Activated naive CD8-positive, alpha-beta T cell treated with anti-CD3 and anti-CD28 coated beads, Interleukin-2, amount 10 ng/mL, durations not matched to agents 7 days and 5 days (primary cell): ENCODE measurements at regions not wholly inside any gene's neighbourhood (a gene's known extent, or its start where the extent isn't known, plus 50 kb on each side); places are given as distances from the start of the nearest gene placed in this dataset.

Source experiments
- ATAC-seq: fragments of 150-1000 bp; cut with Tn5 transposase; one replicate; pipeline ENCODE4 v1.10.0; 2021; ENCODE audit warnings: low read depth, moderate library complexity
- POLR2A ChIA-PET: fragments of 350-600 bp; sonication (Branson Sonifier 250); formaldehyde crosslinking; loops from one replicate; lab custom pipeline; 2021; ENCODE audit warnings: antibody characterized with exemption; lab: Charles Lee
- DNase-seq: peaks from one replicate; pipeline ENCODE4 v3.0.0; 2021
- H3K27ac Mint-ChIP-seq: one replicate; pipeline ENCODE4 v1.8.0; 2022; ENCODE audit warnings: mild to moderate bottlenecking, mixed read lengths
- H3K27me3 Mint-ChIP-seq: one replicate; pipeline ENCODE4 v1.8.0; 2022; ENCODE audit warnings: mild to moderate bottlenecking, moderate library complexity, mixed read lengths
- H3K36me3 Mint-ChIP-seq: one replicate; pipeline ENCODE4 v1.8.0; 2021; ENCODE audit warnings: mild to moderate bottlenecking, mixed read lengths
- H3K4me1 Mint-ChIP-seq: one replicate; pipeline ENCODE4 v1.8.0; 2021; ENCODE audit warnings: mixed read lengths
- H3K4me3 Mint-ChIP-seq: one replicate; pipeline ENCODE4 v1.8.0; 2022; ENCODE audit warnings: mild to moderate bottlenecking, moderate library complexity, mixed read lengths
- H3K9me3 Mint-ChIP-seq: one replicate; pipeline ENCODE4 v1.8.0; 2021; ENCODE audit warnings: mixed read lengths

DNA sequence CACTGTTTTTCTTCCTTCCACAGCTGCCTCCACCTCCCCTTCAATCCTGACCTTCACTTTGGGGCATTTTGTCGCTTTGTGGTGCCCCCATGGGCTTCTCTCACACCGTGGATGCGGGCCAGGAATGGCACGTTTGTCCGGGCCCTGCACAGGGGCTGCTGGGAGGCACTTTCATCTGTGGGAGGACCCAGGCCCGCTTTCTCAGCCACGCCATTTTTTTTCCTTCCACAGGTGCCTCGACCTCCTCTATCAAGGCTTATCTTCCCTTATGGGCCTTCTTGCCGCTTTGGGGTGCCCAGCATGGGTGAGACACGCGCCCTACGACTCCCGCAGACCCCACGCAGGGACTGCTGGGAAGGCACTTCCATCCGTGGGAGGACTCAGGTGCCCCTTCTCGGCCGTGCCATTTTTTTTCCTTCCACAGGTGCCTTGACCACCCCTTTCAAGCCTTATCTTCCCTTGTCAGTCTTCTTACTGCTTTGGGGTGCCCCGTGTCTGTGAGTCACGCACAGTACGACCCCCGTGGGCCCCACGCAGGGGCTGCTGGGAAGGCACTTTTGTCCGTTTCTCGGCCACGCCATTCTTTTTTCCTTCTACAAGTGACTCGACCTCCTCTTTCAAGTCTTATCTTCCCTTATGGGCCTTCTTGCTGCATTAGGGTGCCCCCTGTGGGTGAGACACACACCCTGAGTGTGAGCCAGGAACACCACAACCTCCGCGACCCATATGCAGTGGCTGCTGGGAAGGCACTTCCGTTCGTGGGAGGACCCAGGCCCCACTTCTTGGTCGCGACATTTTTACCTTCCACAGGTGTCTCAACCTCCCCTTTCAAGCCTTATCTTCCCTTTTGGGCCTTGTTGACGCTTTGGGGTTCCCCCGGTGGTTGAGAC, 270.7 kb downstream of the ALG10 start:
- Mint-ChIP-seq H3K4me1 (no peaks in the 10 kb centered on the region), H3K9me3 (peaks cover 10% of the 10 kb centered on the region), H3K27ac (no peak overlapping the region), H3K36me3 (no peaks in the 10 kb centered on the region), H3K4me3 (no peak overlapping the region), H3K27me3 (no peaks in the 10 kb centered on the region)
- POLR2A ChIA-PET, result no interaction called here
- DNase-seq (peak; percentile 7), ATAC-seq (no peak)

DNA sequence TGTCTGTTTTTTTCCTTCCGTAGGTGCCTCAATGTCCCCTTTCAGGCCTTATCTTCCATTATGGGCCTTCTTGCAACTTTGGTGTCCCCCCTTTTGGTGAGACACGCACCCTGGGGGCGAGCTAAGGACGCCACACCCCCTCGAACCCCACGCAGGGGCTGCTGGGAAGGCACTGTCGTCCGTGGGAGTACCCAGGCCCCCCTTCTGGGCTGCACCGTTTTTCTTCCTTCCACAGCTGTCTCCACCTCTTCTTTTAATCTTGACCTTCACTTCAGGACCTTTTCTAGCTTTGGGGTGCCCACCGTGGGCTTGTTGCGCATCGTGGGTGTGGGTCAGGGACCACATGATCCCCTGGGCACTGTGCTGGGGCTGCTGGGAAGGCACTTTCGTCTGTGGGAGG, 271.8 kb downstream of the ALG10 start:
- H3K4me3 Mint-ChIP-seq, result no peak overlapping the region
- no peak overlapping the region for H3K27ac Mint-ChIP-seq

DNA sequence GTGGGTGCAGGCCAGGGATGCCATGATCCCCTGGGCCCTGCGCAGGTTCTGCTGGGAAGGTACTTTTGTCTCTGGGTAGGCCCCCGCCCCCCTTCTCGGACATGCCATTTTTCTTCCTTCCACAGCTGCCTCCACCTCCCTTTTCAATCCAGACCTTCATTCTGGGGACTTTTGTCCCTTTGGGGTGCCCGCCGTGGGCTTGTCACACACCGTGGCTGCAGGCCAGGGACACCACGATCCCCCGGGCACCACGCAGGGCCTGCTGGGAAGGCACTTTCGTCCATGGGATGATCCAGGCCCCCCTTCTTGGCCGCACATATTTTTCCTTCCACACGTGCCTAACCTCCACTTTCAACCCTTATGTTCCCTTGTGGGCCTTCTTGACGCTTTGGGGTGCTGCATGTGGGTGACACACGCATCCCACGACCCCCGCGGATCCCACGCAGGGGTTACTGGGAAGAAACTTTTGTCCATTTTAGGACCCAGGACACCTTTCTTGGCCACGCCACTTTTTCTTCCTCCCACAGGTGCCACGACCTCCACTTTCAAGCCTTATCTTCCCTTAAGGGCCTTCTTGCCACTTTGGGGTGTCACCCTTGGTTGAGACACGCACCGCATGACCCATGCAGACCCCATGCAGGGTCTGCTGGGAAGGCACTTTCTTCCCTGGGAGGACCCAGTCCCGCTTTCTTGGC, 272.5 kb downstream of the ALG10 start:
- POLR2A ChIA-PET, result no interaction called here
- H3K4me1 Mint-ChIP-seq, result no peaks in the 10 kb centered on the region
- ATAC-seq, result no peak
- H3K27me3 Mint-ChIP-seq, result no peaks in the 10 kb centered on the region
- H3K9me3 Mint-ChIP-seq, result peaks cover 17% of the 10 kb centered on the region
- no peak overlapping the region for H3K27ac Mint-ChIP-seq
- no peak overlapping the region for H3K4me3 Mint-ChIP-seq
- peak; percentile 2 for DNase-seq
- no peaks in the 10 kb centered on the region for H3K36me3 Mint-ChIP-seq

More for the DNA sequence above, 271.8 kb downstream of the ALG10 start:
- no peaks in the 10 kb centered on the region for H3K36me3 Mint-ChIP-seq
- DNase-seq, result peak; percentile 1
- POLR2A ChIA-PET, result no interaction called here
- H3K27me3 Mint-ChIP-seq, result no peaks in the 10 kb centered on the region
- ATAC-seq, result no peak
- H3K4me1 Mint-ChIP-seq, result no peaks in the 10 kb centered on the region
- peaks cover 14% of the 10 kb centered on the region for H3K9me3 Mint-ChIP-seq

DNA sequence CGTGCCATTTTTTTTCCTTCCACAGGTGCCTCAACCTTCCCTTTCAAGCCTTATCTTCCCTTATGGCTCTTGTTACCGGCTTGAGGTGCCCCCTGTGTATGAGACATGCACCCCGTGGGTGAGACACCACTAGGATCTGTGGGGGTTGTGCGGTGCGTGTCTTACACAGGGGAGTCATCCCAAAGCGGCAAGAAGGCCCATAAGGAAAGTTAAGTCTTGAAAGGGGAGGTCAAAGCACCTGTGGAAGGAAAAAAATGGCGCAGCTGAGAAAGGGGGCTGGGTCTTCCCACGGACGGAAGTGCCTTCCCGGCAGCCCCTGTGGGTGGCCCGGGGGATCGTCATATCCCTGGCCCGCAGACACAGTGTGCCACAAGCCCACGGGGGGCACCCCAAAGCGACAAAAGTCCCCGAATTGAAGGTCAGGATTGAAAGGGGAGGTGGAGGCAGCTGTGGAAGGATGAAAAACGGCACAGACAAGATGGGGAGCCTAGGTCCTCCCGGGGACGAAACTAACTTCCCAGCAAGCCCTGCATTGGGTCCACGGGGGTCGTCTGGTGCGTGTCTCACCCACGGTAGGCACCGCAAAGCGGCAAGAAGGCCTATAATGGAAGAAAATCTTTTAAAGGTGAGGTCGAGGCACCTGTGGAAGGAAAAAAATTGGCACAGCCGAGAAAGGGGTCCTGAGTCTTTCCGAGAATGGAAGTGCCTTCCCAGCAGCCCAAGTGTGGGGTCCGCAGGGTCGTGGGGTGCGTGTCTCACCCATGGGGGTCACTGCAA, 273.3 kb downstream of the ALG10 start:
- Mint-ChIP-seq H3K9me3 (peaks cover 20% of the 10 kb centered on the region), H3K27me3 (no peaks in the 10 kb centered on the region), H3K27ac (no peak overlapping the region), H3K4me1 (no peaks in the 10 kb centered on the region), H3K4me3 (no peak overlapping the region), H3K36me3 (no peaks in the 10 kb centered on the region)
- POLR2A ChIA-PET, result no interaction called here
- peak; percentile 5 for DNase-seq
- no peak for ATAC-seq

DNA sequence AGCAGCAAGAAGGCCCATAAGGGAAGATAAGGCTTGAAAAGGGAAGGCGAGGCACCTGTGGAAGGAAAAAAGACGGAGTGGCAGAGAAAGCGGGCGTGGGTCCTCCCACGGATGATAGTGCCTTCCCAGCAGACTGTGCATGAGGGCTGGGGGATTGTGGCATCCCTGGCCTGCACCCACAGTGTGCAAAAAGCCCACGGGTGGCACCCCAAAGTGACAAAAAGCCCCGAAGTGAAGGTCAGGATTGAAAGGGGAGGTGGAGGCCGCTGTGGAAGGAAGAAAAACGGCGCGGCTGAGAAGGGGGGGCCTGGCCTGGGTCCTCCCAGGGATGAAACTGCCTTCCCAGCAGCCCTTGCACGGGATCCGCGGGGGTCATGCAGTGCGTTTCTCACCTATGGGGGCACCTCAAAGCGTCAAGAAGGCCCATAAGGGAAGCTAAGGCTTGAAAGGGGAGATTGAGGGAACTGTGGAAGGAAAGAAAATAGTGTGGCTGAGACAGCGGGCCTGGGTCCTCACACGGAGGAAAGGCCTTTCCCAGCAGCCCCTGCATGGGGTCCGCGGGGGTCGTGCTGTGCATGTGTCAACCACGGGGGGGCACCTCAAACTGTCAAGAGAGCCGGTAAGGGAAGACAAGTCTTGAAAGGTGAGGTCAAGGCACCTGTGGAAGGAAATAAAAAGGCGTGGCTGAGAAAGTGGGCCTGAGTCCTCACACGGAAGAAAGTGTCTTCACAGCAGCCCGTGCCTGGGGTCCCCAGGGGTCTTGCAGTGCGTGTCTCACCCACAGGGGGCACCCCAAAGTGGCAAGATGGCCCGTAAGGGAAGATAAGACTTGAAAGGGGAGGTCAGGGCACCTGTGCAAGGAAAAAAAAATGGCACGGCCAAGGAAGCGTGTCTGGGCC, 274.1 kb downstream of the ALG10 start:
- no peak for ATAC-seq
- no peak overlapping the region for H3K4me3 Mint-ChIP-seq
- peaks cover 19% of the 10 kb centered on the region for H3K9me3 Mint-ChIP-seq

DNA sequence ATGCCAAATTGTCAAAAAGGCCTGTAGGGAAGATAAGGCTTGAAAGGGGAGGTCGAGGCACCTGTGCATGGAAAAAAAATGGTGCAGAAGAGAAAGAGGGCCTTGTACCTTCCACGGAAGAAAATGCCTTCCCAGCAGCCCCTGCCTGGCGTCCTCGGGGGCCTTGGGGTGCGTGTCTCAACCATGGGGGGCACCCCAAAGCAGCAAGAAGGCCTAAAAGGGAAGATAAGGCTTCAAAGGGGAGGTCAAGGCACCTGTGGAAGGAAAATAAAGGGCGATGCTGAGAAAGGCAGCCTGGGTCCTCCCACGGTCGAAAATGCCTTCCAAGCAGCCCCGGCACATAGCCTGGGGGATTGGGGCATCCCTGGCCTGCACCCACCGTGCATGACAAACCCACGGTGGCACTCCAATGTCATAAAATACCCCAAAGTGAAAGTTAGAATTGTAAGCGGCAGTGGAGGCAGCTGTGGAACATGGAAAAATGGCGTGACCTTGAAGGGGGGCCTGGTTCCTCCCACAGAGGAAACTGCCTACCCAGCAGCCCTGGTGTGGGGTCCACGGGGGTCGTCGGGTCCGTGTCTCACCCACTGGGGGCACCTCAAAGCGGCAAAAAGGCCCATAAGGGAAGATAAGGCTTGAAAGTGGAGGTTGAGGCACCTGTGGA, 275.0 kb downstream of the ALG10 start:
- DNase-seq, result no peak
- Mint-ChIP-seq H3K4me3 (no peak overlapping the region), H3K36me3 (no peaks in the 10 kb centered on the region), H3K9me3 (peaks cover 20% of the 10 kb centered on the region), H3K27ac (no peak overlapping the region), H3K27me3 (no peaks in the 10 kb centered on the region), H3K4me1 (no peaks in the 10 kb centered on the region)
- POLR2A ChIA-PET, result no interaction called here
- ATAC-seq, result no peak

More for the DNA sequence above, 274.1 kb downstream of the ALG10 start:
- DNase-seq, result no peak
- Mint-ChIP-seq H3K4me1 (no peaks in the 10 kb centered on the region), H3K27ac (no peak overlapping the region), H3K27me3 (no peaks in the 10 kb centered on the region), H3K36me3 (no peaks in the 10 kb centered on the region)
- POLR2A ChIA-PET, result no interaction called here

DNA sequence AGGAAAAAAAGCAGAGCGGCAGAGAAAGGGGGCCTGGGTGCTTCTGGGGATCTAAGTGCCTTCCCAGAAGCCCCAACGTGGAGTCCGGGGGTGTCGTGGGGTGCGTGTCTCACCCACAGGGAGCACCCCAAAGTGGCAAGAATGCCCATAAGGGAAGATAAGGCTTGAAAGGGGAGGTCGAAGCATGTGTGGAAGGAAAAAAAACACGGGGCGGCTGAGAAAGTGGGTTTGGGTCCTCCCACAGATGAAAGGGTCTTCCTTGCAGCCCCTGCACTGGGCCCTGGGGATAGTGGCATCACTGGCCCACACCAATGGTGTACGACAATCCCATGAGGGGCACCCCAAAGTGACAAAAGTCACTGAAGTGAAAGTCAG, 275.5 kb downstream of the ALG10 start:
- no peaks in the 10 kb centered on the region for H3K36me3 Mint-ChIP-seq
- no peaks in the 10 kb centered on the region for H3K27me3 Mint-ChIP-seq
- H3K9me3 Mint-ChIP-seq, result peaks cover 23% of the 10 kb centered on the region

DNA sequence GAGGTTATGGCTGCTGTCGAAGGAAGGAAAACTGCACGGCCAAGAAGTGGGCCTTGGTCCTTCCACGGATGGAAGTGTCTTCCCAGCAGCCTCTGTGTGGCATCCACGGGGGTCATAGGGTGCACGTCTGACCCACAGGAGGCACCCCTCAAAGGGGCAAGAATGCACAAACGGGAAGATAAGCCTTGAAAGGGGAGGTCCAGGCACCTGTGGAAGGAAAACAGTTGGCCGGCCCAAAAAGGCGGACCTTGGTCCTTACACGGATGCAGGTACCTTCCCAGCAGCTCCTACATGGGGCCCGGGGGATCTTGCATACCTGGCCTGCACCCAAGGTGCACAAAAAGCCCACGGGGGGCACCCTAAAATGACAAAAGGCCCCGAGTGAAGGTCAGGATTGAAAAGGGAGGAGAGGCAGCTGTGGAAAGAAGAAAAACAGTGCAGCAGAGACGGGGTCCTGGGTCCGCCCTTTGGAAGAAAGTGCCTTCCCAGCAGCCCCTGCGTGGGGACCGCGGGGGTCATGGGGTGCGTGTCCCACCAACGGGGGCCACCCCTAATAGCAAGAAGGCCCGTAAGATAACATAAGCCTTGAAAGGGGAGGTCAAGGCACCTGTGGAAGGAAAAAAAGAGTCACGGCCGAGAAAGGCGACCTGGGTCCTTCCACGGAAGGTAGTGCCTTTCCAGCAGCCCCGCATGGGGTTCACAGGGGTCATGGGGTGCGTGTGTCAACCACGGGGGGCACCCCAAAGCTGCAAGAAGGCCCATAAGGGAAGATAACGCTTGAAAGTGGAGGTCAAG, 276.1 kb downstream of the ALG10 start:
- Mint-ChIP-seq H3K27ac (no peak overlapping the region), H3K4me3 (no peak overlapping the region), H3K27me3 (no peaks in the 10 kb centered on the region), H3K36me3 (no peaks in the 10 kb centered on the region), H3K4me1 (no peaks in the 10 kb centered on the region), H3K9me3 (peaks cover 23% of the 10 kb centered on the region)
- ATAC-seq (no peak), DNase-seq (no peak)
- POLR2A ChIA-PET, result no interaction called here

More for the DNA sequence above, 275.5 kb downstream of the ALG10 start:
- ATAC-seq (no peak), DNase-seq (no peak)
- no peak overlapping the region for H3K27ac Mint-ChIP-seq
- H3K4me3 Mint-ChIP-seq, result no peak overlapping the region
- POLR2A ChIA-PET, result no interaction called here
- no peaks in the 10 kb centered on the region for H3K4me1 Mint-ChIP-seq

DNA sequence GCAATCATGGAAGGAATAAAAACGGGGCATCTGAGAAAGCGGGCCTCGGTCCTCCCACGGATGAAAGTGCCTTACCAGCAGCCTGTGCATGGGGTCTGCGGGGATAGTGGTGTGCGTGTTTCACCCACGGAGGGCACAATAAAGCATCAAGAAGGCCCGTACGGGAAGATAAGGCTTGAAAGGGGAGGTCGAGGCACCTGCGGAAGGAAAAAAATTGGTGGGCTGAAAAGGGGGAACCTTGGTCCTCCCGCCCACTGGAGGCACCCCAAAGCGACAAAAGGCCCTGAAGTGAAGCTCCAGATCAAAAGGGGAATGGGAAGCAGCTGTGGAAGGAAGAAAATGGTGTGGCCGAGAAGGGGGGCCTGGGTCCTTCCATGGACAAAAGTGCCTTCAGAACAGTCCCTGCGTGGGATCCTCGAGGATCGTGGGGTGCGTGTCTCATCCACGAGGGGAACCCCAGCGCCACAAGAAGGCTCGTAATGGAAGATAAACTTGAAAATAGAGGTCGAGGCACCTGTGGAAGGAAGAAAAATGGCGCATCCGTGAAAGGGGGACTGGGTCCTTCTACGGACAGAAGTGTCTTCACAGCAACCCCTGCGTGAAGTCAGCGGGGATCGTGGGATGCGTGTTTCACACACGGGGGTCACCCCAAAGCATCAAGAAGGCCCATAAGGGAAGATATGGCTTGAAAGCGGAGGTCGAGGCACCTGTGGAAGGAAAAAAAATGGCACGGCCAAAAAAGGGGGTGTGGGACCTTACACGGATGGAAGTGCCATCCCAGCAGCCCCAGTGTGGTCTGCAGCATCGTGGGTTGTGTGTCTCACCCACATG, 276.9 kb downstream of the ALG10 start:
- no peaks in the 10 kb centered on the region for H3K36me3 Mint-ChIP-seq
- no peaks in the 10 kb centered on the region for H3K27me3 Mint-ChIP-seq
- H3K4me3 Mint-ChIP-seq, result no peak overlapping the region
- H3K27ac Mint-ChIP-seq, result no peak overlapping the region
- DNase-seq (no peak), ATAC-seq (no peak)
- peaks cover 26% of the 10 kb centered on the region for H3K9me3 Mint-ChIP-seq
- H3K4me1 Mint-ChIP-seq, result no peaks in the 10 kb centered on the region
- POLR2A ChIA-PET, result no interaction called here

DNA sequence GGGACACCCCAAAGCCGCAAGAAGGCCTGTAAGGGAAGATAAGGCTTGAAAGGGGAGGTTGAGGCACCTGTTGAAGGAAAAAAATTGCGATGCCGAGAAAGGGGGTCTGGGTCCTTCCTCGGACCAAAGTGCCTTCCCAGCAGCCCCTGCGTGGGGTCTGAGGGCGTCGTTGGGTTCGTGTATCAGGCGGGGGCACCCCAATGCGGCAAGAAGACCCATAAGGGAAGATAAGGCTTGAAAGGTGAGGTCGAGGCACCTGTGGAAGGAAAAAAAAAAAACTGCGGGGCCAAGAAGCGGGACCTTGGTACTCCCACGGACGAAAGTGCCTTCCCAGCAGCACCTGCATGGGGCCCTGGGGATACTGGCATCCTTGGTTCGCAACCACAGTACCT, 277.5 kb downstream of the ALG10 start:
- no peaks in the 10 kb centered on the region for H3K4me1 Mint-ChIP-seq
- H3K9me3 Mint-ChIP-seq, result peaks cover 27% of the 10 kb centered on the region
- POLR2A ChIA-PET, result no interaction called here
- no peaks in the 10 kb centered on the region for H3K27me3 Mint-ChIP-seq
- H3K27ac Mint-ChIP-seq, result no peak overlapping the region
- H3K36me3 Mint-ChIP-seq, result no peaks in the 10 kb centered on the region
- ATAC-seq, result no peak
- H3K4me3 Mint-ChIP-seq, result no peak overlapping the region
- DNase-seq, result no peak
